HG03135 (cell line): ENCODE measurements at regions not wholly inside any gene's neighbourhood (a gene's known extent, or its start where the extent isn't known, plus 50 kb on each side); places are given as distances from the start of the nearest gene placed in this dataset.
A peak's percentile ranks its signal among the peaks of the same experiment; 100 is the strongest.

Experiments used
- ATAC-seq: cut with Tn5 transposase; IDR thresholded peaks from one replicate; pipeline ENCODE4 v1.9.1; 2021; ENCODE audit warnings: mild to moderate bottlenecking, moderate library complexity; ENCODE audit not compliant: unreplicated experiment

DNA sequence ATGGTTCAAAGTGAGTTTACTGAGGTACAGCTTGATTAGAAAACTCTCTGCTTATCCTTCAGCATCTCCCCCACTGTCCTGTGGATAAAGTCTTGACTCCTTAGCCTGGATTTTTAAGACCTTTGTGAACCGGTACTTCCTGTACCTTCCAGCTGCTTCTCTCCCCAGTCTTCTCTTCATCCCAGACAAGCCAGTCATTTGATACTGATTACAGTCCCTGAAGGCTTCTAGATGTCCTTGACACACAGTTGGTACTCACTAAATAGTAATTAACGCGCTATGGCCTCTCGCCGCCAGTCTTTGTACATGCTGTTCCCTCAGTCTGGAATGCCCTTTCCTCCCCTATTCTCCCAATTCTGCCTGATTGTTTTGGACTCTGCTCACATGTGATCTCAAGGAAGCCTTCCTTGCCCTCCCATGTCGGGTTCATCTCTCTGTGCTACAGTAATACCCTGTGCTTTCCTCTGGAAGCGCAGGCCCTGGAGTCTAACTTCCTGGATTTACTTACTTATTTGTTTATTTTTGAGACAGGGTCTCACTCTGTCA, 50.6 kb upstream of the PTGR2 start:
- no peak for ATAC-seq

DNA sequence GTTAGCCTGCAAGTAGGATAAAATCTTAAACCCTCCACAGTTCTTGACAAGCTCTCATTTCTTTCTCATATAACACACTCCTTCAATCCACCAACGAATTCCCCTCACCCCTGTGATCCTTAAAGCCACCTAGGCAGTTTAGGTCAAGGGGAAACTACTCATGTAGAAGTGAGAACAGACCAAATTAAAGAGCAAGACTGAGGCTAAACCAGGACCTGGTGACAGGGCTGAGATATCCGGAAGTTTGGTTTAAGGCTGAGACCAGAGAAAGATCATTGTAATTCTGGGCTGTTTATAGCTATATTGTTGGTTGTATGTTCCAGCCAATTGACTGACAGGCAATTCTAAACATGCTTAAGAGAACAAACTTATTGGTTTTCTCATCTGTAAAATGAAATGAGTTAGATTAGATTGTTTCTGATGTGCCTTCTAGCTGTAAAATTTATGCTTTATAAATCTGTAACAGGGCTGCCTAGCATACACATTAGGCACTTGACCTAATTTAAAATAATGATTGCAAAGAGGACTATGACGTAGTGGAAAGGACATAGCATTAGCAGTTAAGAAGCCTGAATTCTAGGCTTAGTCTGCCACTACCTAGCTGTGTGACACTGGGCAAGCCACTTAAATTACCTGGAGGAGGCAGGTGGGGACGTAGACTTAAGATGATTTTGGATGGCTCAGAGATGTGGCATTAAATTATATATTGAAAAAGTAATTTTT, 53.9 kb upstream of the PTGR2 start:
- ATAC-seq, result no peak

DNA sequence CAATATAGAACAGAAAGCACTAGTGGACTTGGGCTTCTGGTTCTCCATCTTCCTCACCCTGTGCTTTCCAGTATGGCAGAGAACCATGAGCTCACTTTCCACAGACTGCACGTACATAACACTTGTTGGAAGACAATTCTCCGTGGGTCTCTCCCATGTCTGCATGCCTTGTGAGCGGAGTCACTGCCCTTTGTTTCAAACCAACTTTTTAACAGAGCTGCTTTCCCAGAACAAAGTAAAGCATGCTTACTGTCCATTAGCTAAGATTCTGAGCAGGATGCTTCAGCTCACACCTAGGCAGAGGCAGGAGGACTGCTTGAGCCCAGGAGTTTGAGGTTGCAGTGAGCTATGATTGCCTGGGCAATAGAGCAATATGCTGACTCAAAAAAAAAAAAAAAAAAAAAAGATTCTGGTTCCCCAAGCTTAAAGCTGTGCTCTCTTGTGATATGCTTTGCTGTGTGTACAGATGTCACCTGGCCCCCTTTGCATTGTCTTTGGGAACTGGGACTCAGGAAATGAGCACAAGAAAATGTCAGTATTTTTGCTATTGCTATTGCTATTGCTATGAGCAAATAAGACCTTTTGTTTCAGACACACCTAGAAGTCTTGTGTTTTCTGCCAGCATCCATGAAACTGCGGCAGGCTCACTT, 54.6 kb upstream of the PTGR2 start:
- ATAC-seq, result no peak

GRCh38 chr14:73796415-73796814, 55.2 kb upstream of the PTGR2 start:
- no peak for ATAC-seq

GRCh38 chr14:73795974-73796373, 55.7 kb upstream of the PTGR2 start:
- ATAC-seq, result no peak

DNA sequence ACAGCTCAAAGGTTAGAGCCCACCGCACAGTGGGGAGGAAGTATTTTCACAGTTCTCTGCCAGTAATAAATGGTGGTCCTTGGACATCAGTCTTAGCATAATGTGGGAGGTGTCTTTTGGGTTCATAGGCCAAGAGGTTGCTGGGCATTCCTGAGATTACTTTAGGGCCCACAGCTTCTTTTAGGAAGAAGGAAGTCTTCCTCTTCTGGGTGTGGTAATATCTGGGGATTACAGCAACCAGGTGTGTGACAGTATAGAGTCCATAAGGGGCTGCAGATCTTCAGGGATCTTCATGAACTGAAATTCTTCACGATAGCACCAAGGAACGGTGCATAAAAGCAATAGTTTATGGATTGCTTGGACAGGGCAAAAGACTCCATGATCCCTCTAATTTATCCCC, 56.2 kb upstream of the PTGR2 start:
- no peak for ATAC-seq

DNA sequence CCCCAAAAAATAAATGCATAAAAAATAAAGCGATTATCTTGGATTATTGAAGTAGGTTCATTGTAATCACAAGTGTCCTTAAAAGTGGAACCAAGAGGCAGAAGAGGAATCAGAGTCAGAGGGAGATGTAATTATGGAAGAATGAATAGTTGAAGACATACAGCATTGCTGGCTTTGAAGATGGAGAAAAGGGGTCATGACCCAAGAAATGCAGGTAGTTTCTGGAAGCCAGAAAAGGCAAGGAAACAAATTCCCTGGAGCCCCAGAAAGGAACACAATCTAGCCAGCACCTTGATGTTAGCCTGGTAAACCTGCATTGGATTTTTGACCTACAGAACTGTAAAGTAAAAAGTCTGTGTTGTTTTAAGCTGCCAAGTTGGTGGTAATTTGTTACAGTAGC, 57.5 kb upstream of the PTGR2 start:
- ATAC-seq, result no peak

- no peak for ATAC-seq
These were observed 59.1 kb upstream of the PTGR2 start for GRCh38 chr14:73792481-73792880.

- ATAC-seq, result no peak
These were observed 61.5 kb upstream of the PTGR2 start for GRCh38 chr14:73789989-73790581.

GRCh38 chr14:73788701-73789551, 62.7 kb upstream of the PTGR2 start:
- no peak for ATAC-seq

GRCh38 chr14:73788317-73788598, 63.4 kb upstream of the PTGR2 start:
- no peak for ATAC-seq

DNA sequence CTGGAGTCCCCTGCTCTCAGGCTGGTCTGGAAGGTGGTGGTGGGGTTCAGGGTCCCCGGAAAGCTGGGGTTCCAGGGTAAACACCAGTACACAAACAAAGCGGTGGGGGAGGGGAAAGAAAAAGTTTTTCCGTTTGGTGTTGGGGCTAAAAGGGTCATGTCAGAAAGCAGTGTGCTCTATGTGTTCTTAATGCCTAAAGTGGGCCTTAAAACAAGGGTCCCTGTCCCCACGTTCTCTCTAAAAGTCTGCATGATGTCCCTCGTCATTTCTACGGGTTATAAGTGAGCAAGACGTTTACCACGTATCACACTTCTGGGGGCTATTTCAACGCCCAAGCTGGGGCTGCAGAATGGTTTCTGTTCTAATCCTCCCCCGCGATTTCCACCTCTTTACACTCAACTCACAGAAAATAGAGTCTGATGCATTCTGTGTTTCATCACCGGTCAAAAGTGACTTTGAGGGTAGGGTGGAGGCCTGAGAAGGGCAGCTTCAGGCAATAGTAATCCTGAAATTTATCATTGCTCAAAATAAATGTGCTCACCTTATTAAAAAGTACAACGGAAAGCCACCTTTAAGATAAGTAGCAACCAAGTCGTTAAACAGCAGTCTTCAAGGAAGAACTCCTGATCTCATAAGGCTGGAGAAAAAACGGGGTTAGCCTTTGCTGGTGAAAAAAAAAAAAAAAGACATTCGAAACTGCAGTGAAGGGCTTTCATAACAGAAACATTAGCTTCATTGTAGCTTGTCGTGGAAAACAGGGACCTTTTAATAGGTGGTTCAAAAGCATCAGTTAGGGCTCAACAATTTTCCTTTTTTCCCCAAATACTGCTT, 63.9 kb upstream of the PTGR2 start:
- ATAC-seq, result no peak

- peak; percentile 49 for ATAC-seq
These were observed 64.8 kb upstream of the PTGR2 start for GRCh38 chr14:73786636-73787485.

GRCh38 chr14:73785834-73786635, 65.6 kb upstream of the PTGR2 start:
- ATAC-seq, result peak; percentile 32

GRCh38 chr14:73785336-73785833, 66.2 kb upstream of the PTGR2 start:
- no peak for ATAC-seq

DNA sequence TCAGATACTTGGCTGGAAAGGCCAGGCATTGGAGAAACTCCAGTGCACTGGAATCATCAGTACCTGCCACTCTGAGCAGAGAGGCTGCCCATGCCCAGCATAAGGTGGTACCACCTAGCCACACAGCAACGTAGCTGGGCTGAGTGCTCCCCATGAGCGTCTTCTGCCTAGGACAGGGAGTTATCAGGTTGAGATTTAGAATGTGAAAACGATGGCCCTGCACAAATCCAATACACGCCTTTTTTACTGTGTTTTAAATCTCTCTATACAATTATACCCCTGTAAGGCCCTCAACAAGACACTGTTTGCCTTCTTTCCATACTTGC, 66.7 kb upstream of the PTGR2 start:
- no peak for ATAC-seq

GRCh38 chr14:73784181-73784987, 67.2 kb upstream of the PTGR2 start:
- ATAC-seq, result no peak
